ENCODE measurements at regions not wholly inside any gene's neighbourhood (a gene's known extent, or its start where the extent isn't known, plus 50 kb on each side); places are given as distances from the start of the nearest gene placed in this dataset.

GRCh38 chr4:122555216-122555615 lies 65.7 kb downstream of the IL21 start:
- no peak overlapping the region for H3K4me3 ChIP-seq (ENCODE audit: low read depth, low read length)
- POLR2A ChIA-PET, result no interaction called here
- H3K9me3 ChIP-seq (ENCODE audit: control insufficient read depth, insufficient read depth, low read length), result no peaks in the 10 kb centered on the region
- H3K27me3 ChIP-seq (ENCODE audit: control insufficient read depth, insufficient read depth, low read length), result no peaks in the 10 kb centered on the region
- H3K27ac ChIP-seq (ENCODE audit: low read depth, low read length), result no peak overlapping the region
- TF ChIP-seq CTCF (IDR thresholded peaks at IDR 0.05; ENCODE audit: low read depth, low read length), result no peak
- DNase-seq (ENCODE audit: low read depth, low spot score), result no peak
- CTCF ChIA-PET, result no interaction called here

- Histone ChIP-seq H3K4me3 (ENCODE audit: low read depth, low read length) (no peak overlapping the region), H3K27me3 (ENCODE audit: control insufficient read depth, insufficient read depth, low read length) (no peaks in the 10 kb centered on the region), H3K27ac (ENCODE audit: low read depth, low read length) (no peak overlapping the region), H3K9me3 (ENCODE audit: control insufficient read depth, insufficient read depth, low read length) (no peaks in the 10 kb centered on the region)
- DNase-seq (ENCODE audit: low read depth, low spot score), result no peak
- CTCF ChIA-PET, result no interaction called here
- no peak for TF ChIP-seq CTCF (IDR thresholded peaks at IDR 0.05; ENCODE audit: low read depth, low read length)
- POLR2A ChIA-PET, result no interaction called here
Measured at GRCh38 chr4:122553432-122553831, 67.4 kb downstream of the IL21 start.

GRCh38 chr4:122552898-122553297 lies 68.0 kb downstream of the IL21 start:
- no peak for TF ChIP-seq CTCF (IDR thresholded peaks at IDR 0.05; ENCODE audit: low read depth, low read length)
- ChIA-PET CTCF (no interaction called here), POLR2A (no interaction called here)
- H3K4me3 ChIP-seq (ENCODE audit: low read depth, low read length), result no peak overlapping the region
- H3K27ac ChIP-seq (ENCODE audit: low read depth, low read length), result no peak overlapping the region
- no peak for DNase-seq (ENCODE audit: low read depth, low spot score)
- no peaks in the 10 kb centered on the region for H3K27me3 ChIP-seq (ENCODE audit: control insufficient read depth, insufficient read depth, low read length)
- H3K9me3 ChIP-seq (ENCODE audit: control insufficient read depth, insufficient read depth, low read length), result no peaks in the 10 kb centered on the region

- Histone ChIP-seq H3K4me3 (ENCODE audit: low read depth, low read length) (no peak overlapping the region), H3K9me3 (ENCODE audit: control insufficient read depth, insufficient read depth, low read length) (no peaks in the 10 kb centered on the region), H3K27ac (ENCODE audit: low read depth, low read length) (no peak overlapping the region), H3K27me3 (ENCODE audit: control insufficient read depth, insufficient read depth, low read length) (no peaks in the 10 kb centered on the region)
- CTCF ChIA-PET, result no interaction called here
- TF ChIP-seq CTCF (IDR thresholded peaks at IDR 0.05; ENCODE audit: low read depth, low read length), result no peak
- DNase-seq (ENCODE audit: low read depth, low spot score), result no peak
- POLR2A ChIA-PET, result no interaction called here
Measured at GRCh38 chr4:122548886-122549630, 71.8 kb downstream of the IL21 start.

GRCh38 chr4:122548452-122548851 lies 72.4 kb downstream of the IL21 start:
- Histone ChIP-seq H3K4me3 (ENCODE audit: low read depth, low read length) (no peak overlapping the region), H3K27ac (ENCODE audit: low read depth, low read length) (no peak overlapping the region), H3K27me3 (ENCODE audit: control insufficient read depth, insufficient read depth, low read length) (no peaks in the 10 kb centered on the region), H3K9me3 (ENCODE audit: control insufficient read depth, insufficient read depth, low read length) (no peaks in the 10 kb centered on the region)
- no peak for DNase-seq (ENCODE audit: low read depth, low spot score)
- POLR2A ChIA-PET, result no interaction called here
- no peak for TF ChIP-seq CTCF (IDR thresholded peaks at IDR 0.05; ENCODE audit: low read depth, low read length)
- CTCF ChIA-PET, result interaction anchor here (0.6 to 1.1 kb wide), 2 partner anchors 29 to 448 kb away, joined by 3 read pairs; no protein-coding TSS in a partner anchor

Data from AG04450 (cell line).